RWPE2 (cell line): ENCODE measurements at regions not wholly inside any gene's neighbourhood (a gene's known extent, or its start where the extent isn't known, plus 50 kb on each side); places are given as distances from the start of the nearest gene placed in this dataset.
"Not testable (repeated sequence)": the region's sequence is repeated elsewhere in the genome, so short reads cannot be mapped to it uniquely, and the experiment has no call there.

ENCODE experiments used
- ATAC-seq: fragments of 200-7000 bp; cut with Tn5 transposase; 3 replicates; pipeline ENCODE4 v1.9.1; 2021; ENCODE audit warnings: low read depth
- DNase-seq: peaks from one replicate; pipeline ENCODE4 v3.0.0-alpha.2; 2020; ENCODE audit warnings: low spot score
- H3K27ac ChIP-seq: fragments of 450-650 bp; 2 replicates; pipeline ENCODE4 v1.5.1; 2017; ENCODE audit warnings: mild to moderate bottlenecking; ENCODE audit not compliant: poor library complexity, severe bottlenecking
- H3K27me3 ChIP-seq: fragments of 250-450 bp; sonication (Bioruptor Pico); 2 replicates; pipeline ENCODE4 v1.5.1; 2021; ENCODE audit warnings: mild to moderate bottlenecking, moderate library complexity; ENCODE audit not compliant: insufficient read depth, poor library complexity, severe bottlenecking
- H3K36me3 ChIP-seq: fragments of 250-450 bp; sonication (Bioruptor Pico); 2 replicates; pipeline ENCODE4 v1.5.1; 2020; ENCODE audit warnings: low read depth, mild to moderate bottlenecking, moderate library complexity
- H3K4me1 ChIP-seq: fragments of 250-450 bp; sonication (Bioruptor Pico); 2 replicates; pipeline ENCODE4 v1.5.1; 2021; ENCODE audit warnings: mild to moderate bottlenecking, moderate library complexity; ENCODE audit not compliant: insufficient read depth, poor library complexity, severe bottlenecking
- H3K4me3 ChIP-seq: fragments of 250-450 bp; sonication (Bioruptor Pico); 2 replicates; pipeline ENCODE4 v1.5.1; 2021; ENCODE audit warnings: mild to moderate bottlenecking, moderate library complexity; ENCODE audit not compliant: severe bottlenecking
- H3K9me3 ChIP-seq: fragments of 250-450 bp; sonication (Bioruptor Pico); 2 replicates; pipeline ENCODE4 v1.5.1; 2021; ENCODE audit warnings: mild to moderate bottlenecking, moderate library complexity; ENCODE audit not compliant: severe bottlenecking
- CTCF ChIP-seq: fragments of 450-650 bp; IDR thresholded peaks from one replicate; pipeline ENCODE4 v1.5.1; 2017; ENCODE audit warnings: mild to moderate bottlenecking, moderate library complexity; ENCODE audit not compliant: poor library complexity, severe bottlenecking

- TF ChIP-seq CTCF: no peak
- no peak overlapping the region for H3K4me3 ChIP-seq
- H3K27ac ChIP-seq: no peak overlapping the region
- no peaks in the 10 kb centered on the region for H3K9me3 ChIP-seq
- no peak for ATAC-seq
- no peak for DNase-seq
- no peaks in the 10 kb centered on the region for H3K36me3 ChIP-seq
- no peaks in the 10 kb centered on the region for H3K4me1 ChIP-seq
- H3K27me3 ChIP-seq: peaks cover 6% of the 10 kb centered on the region
Observed at GRCh38 chr13:61884830-61885229, 469.2 kb upstream of the PCDH20 start.

- DNase-seq (no peak), ATAC-seq (peak; percentile 88)
- H3K36me3 ChIP-seq: no peaks in the 10 kb centered on the region
- no peak overlapping the region for H3K27ac ChIP-seq
- peak; percentile 89 for TF ChIP-seq CTCF
- H3K4me3 ChIP-seq: no peak overlapping the region
- no peaks in the 10 kb centered on the region for H3K4me1 ChIP-seq
- no peaks in the 10 kb centered on the region for H3K9me3 ChIP-seq
- peaks cover 6% of the 10 kb centered on the region for H3K27me3 ChIP-seq
Observed at GRCh38 chr13:61880578-61881283, 465.1 kb upstream of the PCDH20 start.

- not testable (repeated sequence) for H3K27me3 ChIP-seq, ATAC-seq, H3K9me3 ChIP-seq, H3K36me3 ChIP-seq, H3K4me3 ChIP-seq, H3K27ac ChIP-seq, DNase-seq, H3K4me1 ChIP-seq
Observed at GRCh38 chr13:61878565-61878964, 462.9 kb upstream of the PCDH20 start.

GRCh38 chr13:61874970-61875579, 459.4 kb upstream of the PCDH20 start:
- no peak overlapping the region for H3K4me3 ChIP-seq
- H3K9me3 ChIP-seq: peaks cover 3% of the 10 kb centered on the region
- H3K27ac ChIP-seq: no peak overlapping the region
- no peak for TF ChIP-seq CTCF
- H3K27me3 ChIP-seq: no peaks in the 10 kb centered on the region
- no peaks in the 10 kb centered on the region for H3K4me1 ChIP-seq
- ATAC-seq (no peak), DNase-seq (no peak)
- H3K36me3 ChIP-seq: no peaks in the 10 kb centered on the region

- Histone ChIP-seq H3K9me3 (peaks cover 5% of the 10 kb centered on the region), H3K4me1 (no peaks in the 10 kb centered on the region), H3K27me3 (no peaks in the 10 kb centered on the region), H3K36me3 (no peaks in the 10 kb centered on the region), H3K27ac (no peak overlapping the region), H3K4me3 (no peak overlapping the region)
- TF ChIP-seq CTCF: no peak
- DNase-seq (no peak), ATAC-seq (no peak)
Observed at GRCh38 chr13:61873717-61874116, 458.1 kb upstream of the PCDH20 start.
